A549 (cell line): ENCODE measurements at regions not wholly inside any gene's neighbourhood (a gene's known extent, or its start where the extent isn't known, plus 50 kb on each side); places are given as distances from the start of the nearest gene placed in this dataset.

Source experiments
- BHLHE40 ChIP-seq: IDR thresholded peaks from 2 replicates; pipeline ENCODE4 v1.6.1; 2012; ENCODE audit warnings: low read depth, low read length, inconsistent platforms
- CTCF ChIP-seq: fragments of >200 bp; sonication (Bioruptor Twin); formaldehyde crosslinking; IDR thresholded peaks from 3 replicates; pipeline ENCODE4 v1.5.1; 2016

- TF ChIP-seq CTCF (no peak), BHLHE40 (no peak)
Observed at GRCh38 chr2:187775651-187776050, 221.4 kb upstream of the TFPI start.
